ENCODE measurements at regions not wholly inside any gene's neighbourhood (a gene's known extent, or its start where the extent isn't known, plus 50 kb on each side); places are given as distances from the start of the nearest gene placed in this dataset. TPM values are rescaled to one million over a fixed set of nuclear protein-coding genes. Genes with fewer than 3 reads are reported as not detected.

DNA sequence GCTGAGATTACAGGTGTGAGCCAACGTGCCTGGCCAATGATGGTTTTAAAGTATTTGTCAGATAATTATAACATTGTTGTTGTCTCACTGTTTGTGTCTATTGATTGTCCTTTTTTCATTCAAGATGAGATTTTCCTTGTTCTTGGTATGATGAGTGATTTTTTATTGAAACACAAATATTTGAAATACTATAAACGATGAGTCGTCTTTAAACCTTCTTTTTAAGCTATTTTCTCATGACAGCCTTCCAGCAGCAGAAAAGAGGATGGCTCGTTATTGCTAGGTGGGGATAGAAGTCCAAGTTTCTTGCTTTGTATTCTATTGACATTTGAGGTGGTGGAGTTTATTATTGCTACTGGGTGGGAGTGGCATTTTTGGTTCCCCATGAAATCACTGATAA lies 61.7 kb upstream of the MDFIC2 start:
- Histone ChIP-seq H3K9me1 (replicated peaks; ENCODE audit: control insufficient read depth, extremely low read depth, insufficient read depth, low read length) (no peaks in the 10 kb centered on the region), H3K27me3 (ENCODE audit: control insufficient read depth in 2 of 2, insufficient read depth in 2 of 2, low read length in 2 of 2) (no peaks in the 10 kb centered on the region), H3K36me3 (ENCODE audit: control insufficient read depth in 2 of 2, extremely low read depth in 1 of 2, insufficient read depth in 2 of 2, low read length in 2 of 2) (no peaks in the 10 kb centered on the region), H4K20me1 (replicated peaks; ENCODE audit: control insufficient read depth, extremely low read depth, insufficient read depth, low read length) (no peaks in the 10 kb centered on the region), H3K79me2 (ENCODE audit: control insufficient read depth, insufficient read depth, low read length) (no peaks in the 10 kb centered on the region), H3K27ac (ENCODE audit: insufficient read depth, low read depth, low read length) (no peak overlapping the region), H3K4me1 (ENCODE audit: control insufficient read depth, extremely low read depth, insufficient read depth, low read length) (no peaks in the 10 kb centered on the region), H3K9ac (replicated peaks; ENCODE audit: extremely low read depth, insufficient read depth, low read length) (no peak overlapping the region), H3K9me3 (replicated peaks; ENCODE audit: control insufficient read depth, insufficient read depth, low read length) (no peaks in the 10 kb centered on the region), H2AFZ (ENCODE audit: low read depth, low read length) (no peak overlapping the region), H3K4me2 (ENCODE audit: insufficient read depth, low read length) (no peak overlapping the region), H3K4me3 (replicated peaks in 1 of 3; ENCODE audit: insufficient read depth in 1 of 3, low read depth in 1 of 3, low read length in 3 of 3) (no peak overlapping the region)
- CTCF ChIA-PET = no interaction called here
- FAIRE-seq = no peak
- dilution Hi-C loops (cut with MboI; ENCODE audit: extremely low pct_ligation_motif_present, low sequenced_read_pairs) = no loop called here
- intact Hi-C loops (cut with micrococcal nuclease) = no loop called here
- no TSS peak for BruUV-seq (replicated peaks)
- DNase-seq (ENCODE audit: low read depth, low spot score) = no peak
- TF ChIP-seq FOS (IDR thresholded peaks at IDR 0.05; ENCODE audit: borderline replicate concordance, insufficient read depth, low read length) (no peak), POLR2A (IDR thresholded peaks at IDR 0.05; ENCODE audit: low read depth, low read length) (no peak), GATA2 (IDR thresholded peaks at IDR 0.05; ENCODE audit: insufficient read depth, insufficient read length, low read depth, low read length) (no peak), POLR2AphosphoS5 (IDR thresholded peaks at IDR 0.05; ENCODE audit: insufficient read depth, low read depth, low read length) (no peak), MAX (IDR thresholded peaks at IDR 0.05; ENCODE audit: insufficient read depth, insufficient read length) (no peak), JUN (IDR thresholded peaks at IDR 0.05; ENCODE audit: borderline replicate concordance, insufficient read depth, insufficient read length, low read depth) (no peak), MYC (IDR thresholded peaks at IDR 0.05; ENCODE audit: low read depth, low read length) (no peak), EZH2 (IDR thresholded peaks at IDR 0.05; ENCODE audit: borderline replicate concordance, low read depth, low read length, severe bottlenecking) (no peak)
- TF ChIP-seq, protein P1, sequence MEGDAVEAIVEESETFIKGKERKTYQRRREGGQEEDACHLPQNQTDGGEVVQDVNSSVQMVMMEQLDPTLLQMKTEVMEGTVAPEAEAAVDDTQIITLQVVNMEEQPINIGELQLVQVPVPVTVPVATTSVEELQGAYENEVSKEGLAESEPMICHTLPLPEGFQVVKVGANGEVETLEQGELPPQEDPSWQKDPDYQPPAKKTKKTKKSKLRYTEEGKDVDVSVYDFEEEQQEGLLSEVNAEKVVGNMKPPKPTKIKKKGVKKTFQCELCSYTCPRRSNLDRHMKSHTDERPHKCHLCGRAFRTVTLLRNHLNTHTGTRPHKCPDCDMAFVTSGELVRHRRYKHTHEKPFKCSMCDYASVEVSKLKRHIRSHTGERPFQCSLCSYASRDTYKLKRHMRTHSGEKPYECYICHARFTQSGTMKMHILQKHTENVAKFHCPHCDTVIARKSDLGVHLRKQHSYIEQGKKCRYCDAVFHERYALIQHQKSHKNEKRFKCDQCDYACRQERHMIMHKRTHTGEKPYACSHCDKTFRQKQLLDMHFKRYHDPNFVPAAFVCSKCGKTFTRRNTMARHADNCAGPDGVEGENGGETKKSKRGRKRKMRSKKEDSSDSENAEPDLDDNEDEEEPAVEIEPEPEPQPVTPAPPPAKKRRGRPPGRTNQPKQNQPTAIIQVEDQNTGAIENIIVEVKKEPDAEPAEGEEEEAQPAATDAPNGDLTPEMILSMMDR (IDR thresholded peaks at IDR 0.05; ENCODE audit: extremely low read depth in 1 of 2, insufficient read depth in 1 of 2, low read depth in 1 of 2, low read length in 2 of 2) = no peak
- POLR2A ChIA-PET = no interaction called here

Small RNA genes in the stretch of these regions (small RNA-seq; reads per million reads assigned to genes)
- gene COX6CP6 (ENCODE audit: insufficient read depth, insufficient read length, low read depth, low replicate concordance) (not detected), gene RNU6-281P (ENCODE audit: insufficient read depth, insufficient read length, low read depth, low replicate concordance) (not detected)

Measured in endothelial cell of umbilical vein (primary cell).